ENCODE measurements at regions not wholly inside any gene's neighbourhood (a gene's known extent, or its start where the extent isn't known, plus 50 kb on each side); places are given as distances from the start of the nearest gene placed in this dataset.

DNA sequence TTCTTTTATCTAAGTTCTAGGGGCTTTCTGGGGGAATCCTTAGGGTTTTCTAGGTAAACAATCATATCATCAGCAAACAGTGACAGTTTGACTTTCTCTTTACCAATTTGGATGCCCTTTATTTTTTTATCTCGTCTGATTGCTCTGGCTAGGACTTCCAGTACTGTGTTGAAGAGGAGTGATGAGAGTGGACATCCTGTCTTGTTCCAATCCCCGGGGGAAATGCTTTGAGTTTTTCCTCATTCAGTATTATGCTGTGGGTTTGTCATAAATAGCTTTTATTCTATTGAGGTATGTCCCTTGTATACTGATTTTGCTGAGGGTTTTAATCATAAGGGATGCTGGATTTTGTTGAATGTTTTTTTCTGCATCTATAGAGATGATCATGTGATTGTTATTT lies 549.5 kb downstream of the EPHA4 start:
- FAIRE-seq: no peak

DNA sequence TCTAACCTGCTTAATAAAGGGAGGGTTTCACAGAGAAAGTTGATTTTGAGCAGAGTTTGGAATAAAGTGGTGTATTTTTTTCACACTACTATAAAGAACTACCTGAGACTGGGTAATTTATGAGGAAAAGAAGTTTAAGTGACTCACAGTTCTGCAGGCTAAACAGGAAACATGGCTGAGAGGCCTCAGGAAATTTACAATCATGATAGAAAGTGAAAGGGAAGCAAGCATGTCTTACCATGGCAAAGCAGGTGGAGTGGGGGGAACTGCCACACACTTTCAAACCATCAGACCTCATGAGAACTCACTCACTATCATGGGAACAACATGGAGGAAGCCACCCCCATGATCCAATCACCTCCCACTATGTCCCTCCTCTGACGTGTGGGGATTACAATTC lies 546.7 kb downstream of the EPHA4 start:
- FAIRE-seq: no peak

DNA sequence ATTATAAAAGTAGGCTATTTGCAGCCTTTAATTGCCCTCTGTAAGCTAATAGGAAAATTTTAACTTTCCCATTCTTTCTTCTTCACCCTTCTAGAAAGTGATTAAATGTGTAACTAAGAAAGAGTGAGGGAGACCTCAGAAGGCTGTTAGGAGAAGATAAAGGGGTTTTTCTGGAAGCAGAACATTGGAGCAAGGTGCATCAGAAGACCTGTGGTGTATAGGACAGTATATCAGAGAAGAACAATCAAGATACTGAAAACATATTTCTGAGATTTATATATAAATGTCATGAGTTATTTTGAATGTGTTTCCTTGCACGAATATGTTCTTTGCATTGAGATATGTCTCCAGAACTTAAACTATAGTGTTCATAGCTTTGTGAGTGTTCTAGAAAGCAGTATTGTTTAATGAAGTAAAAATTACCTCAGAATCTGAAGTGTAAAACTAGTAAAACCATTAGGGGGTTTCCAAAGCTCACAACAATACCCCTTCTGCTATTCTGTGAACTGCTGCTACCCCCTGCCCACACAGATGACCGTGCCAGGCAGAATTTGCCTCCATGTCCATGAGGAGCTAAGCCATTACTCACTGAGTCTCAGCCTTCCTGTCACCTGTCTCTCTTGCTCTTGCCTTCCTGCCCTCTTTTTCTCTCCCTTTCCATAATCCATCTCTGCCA lies 537.9 kb downstream of the EPHA4 start:
- FAIRE-seq: no peak

DNA sequence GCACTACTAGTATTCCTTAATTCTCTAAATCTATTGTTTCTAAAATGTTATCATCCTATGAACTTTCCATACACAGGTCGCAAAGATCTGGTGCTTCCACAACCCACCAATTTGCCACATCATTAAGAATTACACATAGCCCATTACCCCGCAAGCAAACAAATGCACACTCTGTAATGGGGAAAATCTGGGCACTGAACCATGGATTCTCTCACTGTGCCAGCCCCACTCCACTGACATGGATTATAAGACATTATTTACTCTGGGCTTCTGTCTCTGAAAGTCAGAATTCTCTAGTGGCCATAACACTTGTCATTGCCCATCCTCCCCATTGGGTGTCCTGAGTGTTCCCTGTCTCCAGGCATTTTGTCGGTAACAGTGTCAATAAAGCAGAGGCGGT lies 537.1 kb downstream of the EPHA4 start:
- FAIRE-seq: peak; percentile 85

DNA sequence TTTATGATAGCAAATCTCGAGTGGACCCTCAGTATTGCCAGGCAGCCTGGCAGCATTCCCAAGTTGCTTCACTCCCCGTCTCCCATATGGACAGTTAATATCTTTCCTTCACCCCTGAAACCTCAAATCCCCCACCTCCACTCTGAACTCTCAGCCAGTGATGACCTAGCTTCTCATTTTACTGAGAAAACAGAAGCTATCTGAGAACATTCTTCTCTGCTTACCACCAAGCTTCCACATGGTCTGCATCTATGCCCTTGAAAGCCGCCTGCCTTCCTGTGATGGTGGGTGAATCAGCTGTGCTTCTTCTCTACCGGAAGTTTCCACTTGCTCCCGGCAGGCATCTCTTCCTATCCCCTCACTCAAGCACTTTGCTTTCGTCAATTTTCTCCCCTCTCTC lies 529.2 kb downstream of the EPHA4 start:
- no peak for FAIRE-seq

GRCh38 chr2:221044781-221045180 lies 527.3 kb downstream of the EPHA4 start:
- no peak for FAIRE-seq

GRCh38 chr2:221050020-221050795 lies 521.9 kb downstream of the EPHA4 start:
- FAIRE-seq: no peak

GRCh38 chr2:221051162-221051561 lies 520.9 kb downstream of the EPHA4 start:
- no peak for FAIRE-seq

GRCh38 chr2:221060376-221060775 lies 511.7 kb downstream of the EPHA4 start:
- no peak for FAIRE-seq

GRCh38 chr2:221063568-221063967 lies 508.5 kb downstream of the EPHA4 start:
- FAIRE-seq: no peak

- no peak for FAIRE-seq
Observed at GRCh38 chr2:221064058-221064854, 507.8 kb downstream of the EPHA4 start.

DNA sequence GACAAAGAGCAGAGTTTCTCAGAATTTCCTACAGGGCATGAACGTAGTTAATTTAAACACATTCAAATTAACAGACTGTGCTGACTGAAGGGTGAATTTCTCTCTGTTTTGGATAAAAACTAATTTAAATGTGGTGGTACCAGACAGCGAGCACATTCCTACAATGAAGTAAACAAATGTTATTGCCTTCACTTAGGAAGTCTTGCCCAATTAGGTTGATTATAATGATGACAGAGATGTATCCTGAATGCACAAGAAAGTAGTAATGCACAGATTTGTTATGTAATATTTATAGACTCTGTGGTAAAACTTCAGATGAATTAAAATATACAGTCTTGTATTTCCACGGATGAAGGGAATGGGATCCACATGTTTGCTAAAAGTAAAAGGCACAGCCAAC lies 507.2 kb downstream of the EPHA4 start:
- FAIRE-seq: no peak

DNA sequence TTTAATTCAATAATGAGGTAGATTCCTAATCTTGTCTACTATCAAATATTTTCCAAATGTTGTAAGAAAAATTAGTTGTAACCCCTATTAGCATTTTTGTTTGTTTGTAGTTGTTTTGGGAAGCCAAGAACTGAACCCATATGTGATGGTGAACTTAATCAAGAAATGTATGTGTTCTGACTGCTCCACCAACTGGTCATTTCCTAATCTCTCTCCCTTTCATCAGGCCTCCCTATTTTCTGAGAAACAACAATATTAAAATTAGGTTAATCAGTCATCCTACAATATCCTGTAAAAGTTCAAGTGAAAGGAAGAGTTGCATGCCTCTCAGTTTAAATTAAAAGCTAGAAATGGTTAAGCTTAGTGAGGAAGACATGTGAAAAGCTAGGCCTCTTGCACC lies 504.0 kb downstream of the EPHA4 start:
- no peak for FAIRE-seq

GRCh38 chr2:221070106-221070505 lies 502.0 kb downstream of the EPHA4 start:
- FAIRE-seq: no peak

GRCh38 chr2:221073326-221074049 lies 498.6 kb downstream of the EPHA4 start:
- FAIRE-seq: no peak

DNA sequence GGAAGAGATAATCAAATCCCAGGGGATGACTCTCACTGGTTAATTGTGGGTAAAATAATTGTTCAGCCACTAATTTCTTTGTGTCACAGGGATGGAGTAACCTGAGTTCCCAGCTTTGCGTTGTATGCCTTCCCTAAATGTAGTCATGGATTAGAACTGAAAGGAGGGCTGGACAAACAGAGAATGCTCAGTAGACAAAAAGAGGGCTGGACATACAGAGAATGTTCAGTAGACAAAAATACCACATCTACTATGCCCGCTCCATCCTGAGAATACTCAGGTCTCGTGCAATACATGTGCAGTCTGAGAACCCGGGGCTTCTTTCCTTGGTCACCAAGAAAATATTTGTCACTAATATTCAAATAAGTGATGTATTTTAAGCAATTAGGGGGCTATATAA lies 497.9 kb downstream of the EPHA4 start:
- no peak for FAIRE-seq

- no peak for FAIRE-seq
Observed at GRCh38 chr2:221075203-221075602, 496.9 kb downstream of the EPHA4 start.

GRCh38 chr2:221077251-221077650 lies 494.9 kb downstream of the EPHA4 start:
- FAIRE-seq: no peak

DNA sequence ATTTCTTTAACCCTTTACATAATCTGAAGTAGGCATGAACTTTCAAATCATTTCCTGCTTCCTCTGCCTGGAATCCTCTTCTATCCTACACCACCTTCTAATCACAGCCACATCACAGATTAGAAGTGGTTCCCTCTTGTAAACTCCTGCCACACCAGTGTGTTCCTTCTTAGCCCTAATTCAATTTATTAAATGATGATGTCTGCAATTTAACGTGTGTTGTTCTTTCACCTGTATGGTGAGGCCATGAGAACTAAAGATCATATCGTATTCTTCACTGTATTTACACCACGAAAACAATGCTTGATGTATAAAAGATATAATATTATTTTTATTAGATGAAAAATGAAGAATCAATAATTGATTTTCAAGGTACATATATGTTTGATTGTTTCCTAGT lies 494.3 kb downstream of the EPHA4 start:
- no peak for FAIRE-seq

GRCh38 chr2:221085341-221085900 lies 486.7 kb downstream of the EPHA4 start:
- no peak for FAIRE-seq

DNA sequence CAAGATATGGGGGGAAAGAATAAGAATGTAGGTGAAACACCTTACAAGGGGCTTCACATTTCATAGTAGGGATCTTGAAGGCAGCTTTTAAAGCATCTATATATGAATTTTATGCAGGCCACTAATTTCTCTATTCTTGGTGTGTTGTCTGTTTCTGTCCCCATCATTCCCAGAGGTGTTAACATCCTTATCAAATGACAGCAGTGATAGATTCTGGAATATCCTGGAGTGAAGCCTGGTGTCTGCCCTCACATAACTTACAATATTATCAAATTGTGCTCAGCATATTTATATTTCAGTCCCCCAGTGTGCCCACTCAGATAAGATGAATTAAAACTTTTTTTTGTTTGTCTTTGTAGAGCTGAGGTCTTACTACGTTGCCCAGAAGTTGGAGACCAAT lies 486.2 kb downstream of the EPHA4 start:
- FAIRE-seq: no peak

DNA sequence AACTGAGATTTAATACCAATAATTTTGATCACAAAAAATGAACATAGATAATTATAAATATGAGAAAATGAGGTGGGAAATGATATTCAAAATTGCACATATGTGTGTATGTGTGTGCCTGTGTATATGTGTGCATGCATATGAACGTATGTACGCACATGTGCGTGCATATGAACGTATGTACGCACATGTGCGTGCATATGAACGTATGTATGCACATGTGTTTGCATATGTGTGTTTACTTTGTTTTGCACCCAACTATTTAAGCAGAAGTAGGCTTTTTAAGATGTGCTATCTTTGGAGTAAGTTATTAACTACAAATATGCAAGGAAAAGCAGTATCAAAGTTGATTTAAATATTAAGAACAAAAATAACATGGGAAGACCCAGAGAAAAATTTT lies 484.3 kb downstream of the EPHA4 start:
- FAIRE-seq: no peak

- no peak for FAIRE-seq
Observed at GRCh38 chr2:221088506-221088905, 483.6 kb downstream of the EPHA4 start.

Measured in islet of Langerhans (tissue), 1 donor.